Lower leg skin (tissue), 3 donors: ENCODE measurements at regions not wholly inside any gene's neighbourhood (a gene's known extent, or its start where the extent isn't known, plus 50 kb on each side); places are given as distances from the start of the nearest gene placed in this dataset.
"Not testable (repeated sequence)": the region's sequence is repeated elsewhere in the genome, so short reads cannot be mapped to it uniquely, and the experiment has no call there.

Experiments used
- POLR2A ChIP-seq, 2 donors: fragments of 450-650 bp; IDR thresholded peaks; one replicate each; pipeline ENCODE4 v1.6.1; 2016 to 2017; ENCODE audit warnings: antibody characterized with exemption in 2 of 2, mild to moderate bottlenecking in 1 of 2, moderate library complexity in 1 of 2
- TF ChIP-seq, protein P1 (sequence below), 3 donors: fragments of 450-650 bp; IDR thresholded peaks; one replicate each; pipeline ENCODE4 v1.5.1; 2016; ENCODE audit warnings: antibody characterized with exemption in 3 of 3, mild to moderate bottlenecking in 3 of 3, moderate library complexity in 2 of 3

DNA sequence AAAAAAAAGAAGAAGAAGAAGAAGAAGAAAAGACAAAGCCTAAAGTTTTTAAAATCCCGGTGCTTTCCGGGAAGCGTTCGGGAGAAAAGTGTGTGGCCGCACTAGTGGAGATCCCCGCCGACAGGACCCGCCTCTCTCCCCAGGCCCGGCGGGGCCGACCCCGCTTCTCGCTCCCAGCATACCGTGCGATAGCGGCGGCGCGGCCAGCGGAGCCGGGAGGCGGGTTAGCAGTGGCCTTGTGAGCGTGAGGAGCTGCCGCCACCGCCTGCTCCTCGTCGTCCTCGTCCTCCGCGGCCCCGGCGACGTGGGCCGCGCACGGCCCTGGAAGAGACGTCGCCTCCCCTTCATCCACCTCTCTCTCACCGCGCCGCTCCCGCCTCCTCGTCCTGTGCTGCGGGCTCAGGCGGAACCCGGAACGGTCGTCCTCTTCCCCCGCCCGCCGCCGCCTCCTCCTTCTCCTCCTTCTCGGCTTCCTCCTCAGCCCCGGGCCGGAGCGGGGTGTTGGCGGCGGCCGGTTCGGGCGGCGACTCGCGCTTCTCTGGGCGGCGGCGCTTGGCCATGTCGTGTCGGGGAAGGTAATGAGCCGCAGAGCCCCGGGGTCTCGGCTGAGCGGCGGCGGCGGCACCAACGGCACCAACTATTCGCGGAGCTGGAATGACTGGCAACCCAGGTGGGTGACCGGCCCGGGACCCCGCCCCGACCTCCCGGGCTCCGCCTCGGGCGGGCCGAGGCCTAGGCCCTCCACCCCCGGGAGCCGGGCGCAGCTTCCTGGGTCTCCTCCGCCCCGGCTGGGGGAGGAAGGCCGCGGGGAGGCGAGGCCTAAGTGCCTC, 62.6 kb upstream of the CDR2 start:
- TF ChIP-seq, protein P1, sequence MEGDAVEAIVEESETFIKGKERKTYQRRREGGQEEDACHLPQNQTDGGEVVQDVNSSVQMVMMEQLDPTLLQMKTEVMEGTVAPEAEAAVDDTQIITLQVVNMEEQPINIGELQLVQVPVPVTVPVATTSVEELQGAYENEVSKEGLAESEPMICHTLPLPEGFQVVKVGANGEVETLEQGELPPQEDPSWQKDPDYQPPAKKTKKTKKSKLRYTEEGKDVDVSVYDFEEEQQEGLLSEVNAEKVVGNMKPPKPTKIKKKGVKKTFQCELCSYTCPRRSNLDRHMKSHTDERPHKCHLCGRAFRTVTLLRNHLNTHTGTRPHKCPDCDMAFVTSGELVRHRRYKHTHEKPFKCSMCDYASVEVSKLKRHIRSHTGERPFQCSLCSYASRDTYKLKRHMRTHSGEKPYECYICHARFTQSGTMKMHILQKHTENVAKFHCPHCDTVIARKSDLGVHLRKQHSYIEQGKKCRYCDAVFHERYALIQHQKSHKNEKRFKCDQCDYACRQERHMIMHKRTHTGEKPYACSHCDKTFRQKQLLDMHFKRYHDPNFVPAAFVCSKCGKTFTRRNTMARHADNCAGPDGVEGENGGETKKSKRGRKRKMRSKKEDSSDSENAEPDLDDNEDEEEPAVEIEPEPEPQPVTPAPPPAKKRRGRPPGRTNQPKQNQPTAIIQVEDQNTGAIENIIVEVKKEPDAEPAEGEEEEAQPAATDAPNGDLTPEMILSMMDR (IDR thresholded peaks at IDR 0.05): not testable (repeated sequence)
- TF ChIP-seq POLR2A (IDR thresholded peaks at IDR 0.05): not testable (repeated sequence)
